ENCODE measurements at regions not wholly inside any gene's neighbourhood (a gene's known extent, or its start where the extent isn't known, plus 50 kb on each side); places are given as distances from the start of the nearest gene placed in this dataset.

GRCh38 chr2:71821856-71822255 is 325.8 kb downstream of the CYP26B1 start:
- no peak overlapping the region for H3K9ac ChIP-seq (ENCODE audit: low read length)
- H3K4me1 ChIP-seq (ENCODE audit: control insufficient read depth, insufficient read depth, low read length): no peaks in the 10 kb centered on the region
- no peak overlapping the region for H3K4me3 ChIP-seq (ENCODE audit: low read depth, low read length)
- peaks cover 2% of the 10 kb centered on the region; the same call in 1 of the 2 replicates for H3K9me3 ChIP-seq (ENCODE audit: control insufficient read depth, insufficient read depth, low read depth, low read length)
- no peaks in the 10 kb centered on the region for H3K27me3 ChIP-seq (ENCODE audit: control insufficient read depth, insufficient read depth, low read length)
- H3K36me3 ChIP-seq (ENCODE audit: control insufficient read depth, insufficient read depth, low read length): no peaks in the 10 kb centered on the region
- no peak overlapping the region for H3K27ac ChIP-seq (ENCODE audit: low read depth, low read length)

GRCh38 chr2:71816815-71817214 is 330.8 kb downstream of the CYP26B1 start:
- H3K27ac ChIP-seq (ENCODE audit: low read depth, low read length): no peak overlapping the region
- no peaks in the 10 kb centered on the region for H3K36me3 ChIP-seq (ENCODE audit: control insufficient read depth, insufficient read depth, low read length)
- H3K4me1 ChIP-seq (ENCODE audit: control insufficient read depth, insufficient read depth, low read length): no peaks in the 10 kb centered on the region
- H3K9ac ChIP-seq (ENCODE audit: low read length): no peak overlapping the region
- H3K4me3 ChIP-seq (ENCODE audit: low read depth, low read length): no peak overlapping the region
- H3K27me3 ChIP-seq (ENCODE audit: control insufficient read depth, insufficient read depth, low read length): no peaks in the 10 kb centered on the region; the same call in 1 of the 2 replicates
- H3K9me3 ChIP-seq (ENCODE audit: control insufficient read depth, insufficient read depth, low read depth, low read length): no peaks in the 10 kb centered on the region

GRCh38 chr2:71815701-71816474 is 331.8 kb downstream of the CYP26B1 start:
- Histone ChIP-seq H3K27me3 (ENCODE audit: control insufficient read depth, insufficient read depth, low read length) (no peaks in the 10 kb centered on the region; the same call in 1 of the 2 replicates), H3K27ac (ENCODE audit: low read depth, low read length) (no peak overlapping the region), H3K4me3 (ENCODE audit: low read depth, low read length) (no peak overlapping the region), H3K36me3 (ENCODE audit: control insufficient read depth, insufficient read depth, low read length) (no peaks in the 10 kb centered on the region), H3K9ac (ENCODE audit: low read length) (no peak overlapping the region), H3K4me1 (ENCODE audit: control insufficient read depth, insufficient read depth, low read length) (no peaks in the 10 kb centered on the region), H3K9me3 (ENCODE audit: control insufficient read depth, insufficient read depth, low read depth, low read length) (no peaks in the 10 kb centered on the region)

GRCh38 chr2:71814885-71815284 is 332.8 kb downstream of the CYP26B1 start:
- no peak overlapping the region for H3K4me3 ChIP-seq (ENCODE audit: low read depth, low read length)
- no peak overlapping the region for H3K27ac ChIP-seq (ENCODE audit: low read depth, low read length)
- H3K4me1 ChIP-seq (ENCODE audit: control insufficient read depth, insufficient read depth, low read length): no peaks in the 10 kb centered on the region
- H3K9ac ChIP-seq (ENCODE audit: low read length): no peak overlapping the region
- no peaks in the 10 kb centered on the region for H3K36me3 ChIP-seq (ENCODE audit: control insufficient read depth, insufficient read depth, low read length)
- H3K27me3 ChIP-seq (ENCODE audit: control insufficient read depth, insufficient read depth, low read length): no peaks in the 10 kb centered on the region; the same call in 1 of the 2 replicates
- H3K9me3 ChIP-seq (ENCODE audit: control insufficient read depth, insufficient read depth, low read depth, low read length): no peaks in the 10 kb centered on the region

- no peak overlapping the region for H3K27ac ChIP-seq (ENCODE audit: low read depth, low read length)
- no peak overlapping the region for H3K9ac ChIP-seq (ENCODE audit: low read length)
- no peaks in the 10 kb centered on the region for H3K9me3 ChIP-seq (ENCODE audit: control insufficient read depth, insufficient read depth, low read depth, low read length)
- H3K4me3 ChIP-seq (ENCODE audit: low read depth, low read length): no peak overlapping the region
- H3K4me1 ChIP-seq (ENCODE audit: control insufficient read depth, insufficient read depth, low read length): no peaks in the 10 kb centered on the region
- H3K27me3 ChIP-seq (ENCODE audit: control insufficient read depth, insufficient read depth, low read length): no peaks in the 10 kb centered on the region; the same call in 1 of the 2 replicates
- H3K36me3 ChIP-seq (ENCODE audit: control insufficient read depth, insufficient read depth, low read length): no peaks in the 10 kb centered on the region
Measured at GRCh38 chr2:71813807-71814470, 333.7 kb downstream of the CYP26B1 start.

- H3K27me3 ChIP-seq (ENCODE audit: control insufficient read depth, insufficient read depth, low read length): no peaks in the 10 kb centered on the region; the same call in 1 of the 2 replicates
- no peaks in the 10 kb centered on the region for H3K4me1 ChIP-seq (ENCODE audit: control insufficient read depth, insufficient read depth, low read length)
- H3K9me3 ChIP-seq (ENCODE audit: control insufficient read depth, insufficient read depth, low read depth, low read length): no peaks in the 10 kb centered on the region
- H3K27ac ChIP-seq (ENCODE audit: low read depth, low read length): no peak overlapping the region
- H3K9ac ChIP-seq (ENCODE audit: low read length): no peak overlapping the region
- no peaks in the 10 kb centered on the region for H3K36me3 ChIP-seq (ENCODE audit: control insufficient read depth, insufficient read depth, low read length)
- no peak overlapping the region for H3K4me3 ChIP-seq (ENCODE audit: low read depth, low read length)
Measured at GRCh38 chr2:71813315-71813714, 334.3 kb downstream of the CYP26B1 start.

GRCh38 chr2:71812736-71813135 is 334.9 kb downstream of the CYP26B1 start:
- no peaks in the 10 kb centered on the region; the same call in 1 of the 2 replicates for H3K27me3 ChIP-seq (ENCODE audit: control insufficient read depth, insufficient read depth, low read length)
- H3K4me1 ChIP-seq (ENCODE audit: control insufficient read depth, insufficient read depth, low read length): no peaks in the 10 kb centered on the region
- no peak overlapping the region for H3K27ac ChIP-seq (ENCODE audit: low read depth, low read length)
- H3K9me3 ChIP-seq (ENCODE audit: control insufficient read depth, insufficient read depth, low read depth, low read length): no peaks in the 10 kb centered on the region
- H3K4me3 ChIP-seq (ENCODE audit: low read depth, low read length): no peak overlapping the region
- no peak overlapping the region for H3K9ac ChIP-seq (ENCODE audit: low read length)
- no peaks in the 10 kb centered on the region for H3K36me3 ChIP-seq (ENCODE audit: control insufficient read depth, insufficient read depth, low read length)

GRCh38 chr2:71811726-71812125 is 335.9 kb downstream of the CYP26B1 start:
- Histone ChIP-seq H3K27me3 (ENCODE audit: control insufficient read depth, insufficient read depth, low read length) (no peaks in the 10 kb centered on the region; the same call in 1 of the 2 replicates), H3K4me1 (ENCODE audit: control insufficient read depth, insufficient read depth, low read length) (no peaks in the 10 kb centered on the region), H3K9me3 (ENCODE audit: control insufficient read depth, insufficient read depth, low read depth, low read length) (no peaks in the 10 kb centered on the region), H3K9ac (ENCODE audit: low read length) (no peak overlapping the region), H3K27ac (ENCODE audit: low read depth, low read length) (no peak overlapping the region), H3K36me3 (ENCODE audit: control insufficient read depth, insufficient read depth, low read length) (no peaks in the 10 kb centered on the region), H3K4me3 (ENCODE audit: low read depth, low read length) (no peak overlapping the region)

- H3K9ac ChIP-seq (ENCODE audit: low read length): no peak overlapping the region
- H3K27ac ChIP-seq (ENCODE audit: low read depth, low read length): no peak overlapping the region
- H3K36me3 ChIP-seq (ENCODE audit: control insufficient read depth, insufficient read depth, low read length): no peaks in the 10 kb centered on the region
- H3K4me1 ChIP-seq (ENCODE audit: control insufficient read depth, insufficient read depth, low read length): no peaks in the 10 kb centered on the region
- H3K4me3 ChIP-seq (ENCODE audit: low read depth, low read length): no peak overlapping the region
- H3K9me3 ChIP-seq (ENCODE audit: control insufficient read depth, insufficient read depth, low read depth, low read length): no peaks in the 10 kb centered on the region
- no peaks in the 10 kb centered on the region; the same call in 1 of the 2 replicates for H3K27me3 ChIP-seq (ENCODE audit: control insufficient read depth, insufficient read depth, low read length)
Measured at GRCh38 chr2:71811157-71811556, 336.5 kb downstream of the CYP26B1 start.

GRCh38 chr2:71807581-71808451 is 339.8 kb downstream of the CYP26B1 start:
- Histone ChIP-seq H3K27me3 (ENCODE audit: control insufficient read depth, insufficient read depth, low read length) (peaks cover 5% of the 10 kb centered on the region; the same call in 1 of the 2 replicates), H3K36me3 (ENCODE audit: control insufficient read depth, insufficient read depth, low read length) (no peaks in the 10 kb centered on the region), H3K4me3 (ENCODE audit: low read depth, low read length) (no peak overlapping the region), H3K9ac (ENCODE audit: low read length) (no peak overlapping the region), H3K9me3 (ENCODE audit: control insufficient read depth, insufficient read depth, low read depth, low read length) (no peaks in the 10 kb centered on the region), H3K27ac (ENCODE audit: low read depth, low read length) (no peak overlapping the region), H3K4me1 (ENCODE audit: control insufficient read depth, insufficient read depth, low read length) (no peaks in the 10 kb centered on the region)

All from HUES6 (cell line).